ENCODE measurements at regions not wholly inside any gene's neighbourhood (a gene's known extent, or its start where the extent isn't known, plus 50 kb on each side); places are given as distances from the start of the nearest gene placed in this dataset.

DNA sequence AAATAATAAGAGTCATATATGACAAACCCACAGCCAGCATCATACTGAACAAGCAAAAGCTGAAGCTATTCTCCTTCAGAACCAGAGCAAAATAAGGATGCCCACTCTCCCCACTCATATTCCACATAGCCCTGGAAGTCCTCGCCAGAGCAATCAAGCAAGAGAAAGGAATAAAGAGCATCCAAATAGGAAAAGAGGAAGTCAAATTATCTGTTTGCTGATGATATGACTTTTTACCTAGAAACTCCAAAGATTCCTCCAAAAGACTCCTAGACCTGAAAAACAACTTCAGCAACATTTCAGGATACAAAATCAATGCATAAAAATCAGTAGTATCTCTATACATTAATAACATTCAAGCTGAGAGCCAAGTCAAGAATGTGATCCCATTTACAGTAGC lies 217.5 kb downstream of the ABCC12 start:
- DNase-seq (ENCODE audit: extremely low read depth in 1 of 4, low spot score in 3 of 4) (no peak), FAIRE-seq (no peak), ATAC-seq (no peak)
- H3K4me1 ChIP-seq (replicated peaks in 1 of 2; ENCODE audit: control insufficient read depth in 2 of 2, insufficient read depth in 2 of 2, low read length in 2 of 2), result no peaks in the 10 kb centered on the region
- no peak overlapping the region for H3K27ac ChIP-seq (ENCODE audit: extremely low read depth, low read depth, low read length)
- ChIA-PET CTCF (ENCODE audit: low intra/inter-chr PET ratio) (no interaction called here), POLR2A (no interaction called here)
- no peak overlapping the region for H2AFZ ChIP-seq (ENCODE audit: low read depth, low read length)
- no peaks in the 10 kb centered on the region for H3K36me3 ChIP-seq (ENCODE audit: control insufficient read depth, insufficient read depth, low read length)
- TF ChIP-seq SPI1 (IDR thresholded peaks at IDR 0.05; ENCODE audit: borderline replicate concordance, low read depth, low read length) (peak; percentile 68), ZNF395 (CRISPR knock-in tag; IDR thresholded peaks at IDR 0.05) (no peak), BCLAF1 (IDR thresholded peaks at IDR 0.05; ENCODE audit: borderline replicate concordance in 1 of 2, control insufficient read depth in 1 of 2, low read depth in 2 of 2, low read length in 1 of 2) (no peak)
- H3K79me2 ChIP-seq (ENCODE audit: control insufficient read depth, insufficient read depth, low read length), result no peaks in the 10 kb centered on the region
- BruUV-seq (replicated peaks), result no TSS peak
- no peaks in the 10 kb centered on the region for H4K20me1 ChIP-seq (replicated peaks; ENCODE audit: control insufficient read depth, insufficient read depth, low read length)
- no peak overlapping the region for H3K4me3 ChIP-seq
- no peak overlapping the region for H3K4me2 ChIP-seq (ENCODE audit: insufficient read depth, low read length)
- H3K27me3 ChIP-seq (ENCODE audit: control insufficient read depth in 2 of 2, insufficient read depth in 2 of 2, low read length in 2 of 2), result peaks cover 0 to 4% of the 10 kb centered on the region in 2 experiments; a peak in 1 of 5 replicates
- WGBS (ENCODE audit: insufficient coverage, low coverage, missing lambda C conversion rate), result 0% methylated on average over 1 of the region's 1 CpG
- no peaks in the 10 kb centered on the region for H3K9me3 ChIP-seq (replicated peaks; ENCODE audit: control insufficient read depth, insufficient read depth, low read depth, low read length)
- in situ Hi-C loops (cut with MboI), result no loop called here
- no peak overlapping the region for H3K9ac ChIP-seq (ENCODE audit: insufficient read depth in 1 of 2, low read depth in 2 of 2, low read length in 2 of 2)
- intact Hi-C loops (cut with micrococcal nuclease), result no loop called here
- no peaks in the 10 kb centered on the region for H3K9me1 ChIP-seq (ENCODE audit: control insufficient read depth, insufficient read depth, low read length)
